ENCODE measurements at regions not wholly inside any gene's neighbourhood (a gene's known extent, or its start where the extent isn't known, plus 50 kb on each side); places are given as distances from the start of the nearest gene placed in this dataset.
"Not testable (repeated sequence)": the region's sequence is repeated elsewhere in the genome, so short reads cannot be mapped to it uniquely, and the experiment has no call there.

GRCh38 chr2:163171786-163172530, 333.4 kb upstream of the KCNH7 start:
- Mint-ChIP-seq H3K27ac (no peak overlapping the region), H3K4me3 (no peak overlapping the region), H3K4me1 (no peaks in the 10 kb centered on the region), H3K36me3 (no peaks in the 10 kb centered on the region), H3K27me3 (peaks cover 5 to 6% (median 5%) of the 10 kb centered on the region in 3 donors), H3K9me3 (peaks cover 0 to 2% (median 0%) of the 10 kb centered on the region in 7 donors)
- no peak for ATAC-seq (ENCODE audit: low read depth in 2 of 2)
- DNase-seq: no peak

DNA sequence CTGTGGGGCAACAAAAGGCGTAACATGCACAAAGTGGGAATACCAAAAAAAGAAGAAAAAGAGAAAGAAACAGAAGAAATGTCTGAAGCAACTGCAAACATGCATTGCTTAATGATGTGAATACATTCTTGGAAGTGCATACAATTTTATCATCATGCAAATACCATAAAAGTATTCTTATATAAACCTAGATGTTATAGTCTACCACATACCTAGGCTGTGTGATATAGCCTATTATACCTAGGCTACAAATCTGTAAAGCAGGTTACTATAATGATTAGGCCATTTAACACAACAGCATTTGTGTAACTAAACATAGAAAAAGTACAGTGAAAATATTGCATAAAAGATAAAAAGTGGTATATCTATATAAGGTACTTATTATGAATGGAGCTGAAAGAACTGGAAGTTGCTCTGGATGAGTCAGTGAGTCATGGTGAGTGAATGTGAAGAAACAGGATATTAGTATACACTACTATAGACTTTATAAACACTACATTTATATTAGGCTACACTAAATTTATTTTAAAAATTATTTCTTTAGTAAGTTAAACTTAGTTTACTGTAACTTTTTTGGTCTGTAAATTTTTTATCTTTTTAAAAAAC, 319.4 kb upstream of the KCNH7 start:
- Mint-ChIP-seq H3K27me3 (peaks cover 0 to 5% (median 4%) of the 10 kb centered on the region in 3 donors), H3K4me1 (no peaks in the 10 kb centered on the region), H3K27ac (no peak overlapping the region), H3K36me3 (no peaks in the 10 kb centered on the region), H3K4me3 (no peak overlapping the region), H3K9me3 (no peaks in the 10 kb centered on the region)
- no peak for ATAC-seq (ENCODE audit: low read depth in 2 of 2)
- DNase-seq: no peak

- no peaks in the 10 kb centered on the region for H3K4me1 Mint-ChIP-seq
- no peak overlapping the region for H3K27ac Mint-ChIP-seq
Observed at GRCh38 chr2:163157411-163157810, 318.8 kb upstream of the KCNH7 start.

GRCh38 chr2:163155925-163156324, 317.4 kb upstream of the KCNH7 start:
- H3K4me1 Mint-ChIP-seq: no peaks in the 10 kb centered on the region
- H3K27ac Mint-ChIP-seq: no peak overlapping the region
- H3K4me3 Mint-ChIP-seq: no peak overlapping the region
- ATAC-seq (ENCODE audit: low read depth in 2 of 2) (no peak), DNase-seq (no peak)
- H3K36me3 Mint-ChIP-seq: no peaks in the 10 kb centered on the region
- H3K27me3 Mint-ChIP-seq: peaks cover 0 to 16% (median 10%) of the 10 kb centered on the region in 3 donors
- no peaks in the 10 kb centered on the region for H3K9me3 Mint-ChIP-seq

More at GRCh38 chr2:163157411-163157810, 318.8 kb upstream of the KCNH7 start:
- H3K27me3 Mint-ChIP-seq: peaks cover 0 to 6% (median 5%) of the 10 kb centered on the region in 3 donors
- ATAC-seq (ENCODE audit: low read depth in 2 of 2) (no peak), DNase-seq (no peak)
- H3K4me3 Mint-ChIP-seq: no peak overlapping the region
- H3K9me3 Mint-ChIP-seq: no peaks in the 10 kb centered on the region
- H3K36me3 Mint-ChIP-seq: no peaks in the 10 kb centered on the region

DNA sequence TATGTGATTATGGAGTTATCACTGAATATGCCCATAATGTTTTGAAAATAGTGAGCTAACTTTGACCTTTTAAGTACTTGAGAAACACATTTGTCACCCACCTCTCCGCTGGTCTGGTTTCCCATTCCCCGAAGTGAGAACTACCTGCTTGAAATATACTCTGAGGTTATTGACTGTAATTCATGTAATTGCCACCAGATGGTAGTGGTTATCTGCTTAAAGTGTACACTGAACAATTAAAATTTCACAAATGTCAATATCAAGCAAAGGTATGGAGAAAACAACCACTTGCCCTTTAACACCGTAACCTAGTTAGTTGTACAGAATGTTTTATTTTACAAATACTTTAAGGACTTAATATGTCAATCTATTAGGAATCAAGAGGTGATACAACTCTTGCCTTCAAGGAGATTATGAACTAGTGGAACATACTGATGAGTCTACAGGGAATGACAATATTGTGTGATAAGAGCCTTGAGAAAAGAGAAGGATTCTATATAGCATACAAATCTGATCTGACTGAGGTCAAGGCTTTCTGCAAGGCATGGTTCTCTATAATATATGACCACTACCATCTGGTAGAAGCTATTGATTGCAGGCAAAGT, 316.8 kb upstream of the KCNH7 start:
- ATAC-seq (ENCODE audit: low read depth in 2 of 2) (peak; percentile 25 to 33), DNase-seq (no peak)
- Mint-ChIP-seq H3K9me3 (no peaks in the 10 kb centered on the region), H3K4me3 (no peak overlapping the region), H3K27ac (no peak overlapping the region), H3K36me3 (no peaks in the 10 kb centered on the region), H3K4me1 (no peaks in the 10 kb centered on the region), H3K27me3 (peaks cover 0 to 16% (median 10%) of the 10 kb centered on the region in 3 donors)

- Mint-ChIP-seq H3K36me3 (no peaks in the 10 kb centered on the region), H3K27ac (no peak overlapping the region), H3K9me3 (peaks cover 0 to 24% (median 6%) of the 10 kb centered on the region in 7 donors), H3K4me1 (no peaks in the 10 kb centered on the region), H3K4me3 (no peak overlapping the region), H3K27me3 (peaks cover 0 to 6% (median 4%) of the 10 kb centered on the region in 3 donors)
- no peak for DNase-seq
- ATAC-seq (ENCODE audit: low read depth in 2 of 2): no peak
Observed at GRCh38 chr2:163142618-163143017, 304.1 kb upstream of the KCNH7 start.

GRCh38 chr2:163138947-163139346, 300.4 kb upstream of the KCNH7 start:
- H3K27ac Mint-ChIP-seq: no peak overlapping the region
- no peak overlapping the region for H3K4me3 Mint-ChIP-seq
- ATAC-seq (ENCODE audit: low read depth in 2 of 2): no peak

DNA sequence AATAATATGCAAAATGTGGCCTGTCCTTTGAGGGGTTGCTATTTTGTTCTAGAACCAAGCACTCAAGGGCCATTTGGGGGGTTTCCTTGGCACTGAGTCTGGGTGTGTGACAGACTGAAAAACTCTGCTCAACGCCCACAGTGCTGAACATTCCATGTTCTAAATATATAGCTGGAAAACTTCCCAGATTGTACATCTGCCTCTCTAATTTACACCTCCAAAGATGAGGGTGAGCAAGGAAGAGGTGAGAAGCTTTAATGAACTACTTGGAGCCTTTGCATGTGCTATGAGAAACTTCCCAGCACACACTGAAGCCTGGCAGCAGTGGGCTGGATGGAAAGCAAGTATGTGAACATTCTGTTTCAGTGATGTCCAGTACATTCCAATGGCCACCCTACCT, 296.7 kb upstream of the KCNH7 start:
- Mint-ChIP-seq H3K4me3 (no peak overlapping the region), H3K9me3 (peaks cover 0 to 5% (median 2%) of the 10 kb centered on the region in 7 donors), H3K27me3 (peaks cover 0 to 6% (median 4%) of the 10 kb centered on the region in 3 donors), H3K27ac (no peak overlapping the region), H3K4me1 (no peaks in the 10 kb centered on the region), H3K36me3 (no peaks in the 10 kb centered on the region)
- DNase-seq: no peak
- ATAC-seq (ENCODE audit: low read depth in 2 of 2): no peak

More at GRCh38 chr2:163138947-163139346, 300.4 kb upstream of the KCNH7 start:
- Mint-ChIP-seq H3K4me1 (no peaks in the 10 kb centered on the region), H3K36me3 (no peaks in the 10 kb centered on the region), H3K9me3 (peaks cover 0 to 5% (median 2%) of the 10 kb centered on the region in 7 donors), H3K27me3 (peaks cover 0 to 6% (median 4%) of the 10 kb centered on the region in 3 donors)
- no peak for DNase-seq

- Mint-ChIP-seq H3K4me1 (no peaks in the 10 kb centered on the region), H3K27me3 (peaks cover 0 to 2% (median 2%) of the 10 kb centered on the region in 3 donors), H3K9me3 (peaks cover 0 to 2% (median under 1%) of the 10 kb centered on the region in 7 donors), H3K36me3 (no peaks in the 10 kb centered on the region), H3K27ac (no peak overlapping the region), H3K4me3 (no peak overlapping the region)
- no peak for ATAC-seq (ENCODE audit: low read depth in 2 of 2)
- DNase-seq: no peak
Observed at GRCh38 chr2:163133602-163134001, 295.0 kb upstream of the KCNH7 start.

GRCh38 chr2:163132850-163133249, 294.3 kb upstream of the KCNH7 start:
- ATAC-seq (ENCODE audit: low read depth in 2 of 2) (no peak), DNase-seq (no peak)
- Mint-ChIP-seq H3K36me3 (no peaks in the 10 kb centered on the region), H3K9me3 (no peaks in the 10 kb centered on the region), H3K27ac (no peak overlapping the region), H3K4me3 (no peak overlapping the region), H3K27me3 (no peaks in the 10 kb centered on the region), H3K4me1 (no peaks in the 10 kb centered on the region)

DNA sequence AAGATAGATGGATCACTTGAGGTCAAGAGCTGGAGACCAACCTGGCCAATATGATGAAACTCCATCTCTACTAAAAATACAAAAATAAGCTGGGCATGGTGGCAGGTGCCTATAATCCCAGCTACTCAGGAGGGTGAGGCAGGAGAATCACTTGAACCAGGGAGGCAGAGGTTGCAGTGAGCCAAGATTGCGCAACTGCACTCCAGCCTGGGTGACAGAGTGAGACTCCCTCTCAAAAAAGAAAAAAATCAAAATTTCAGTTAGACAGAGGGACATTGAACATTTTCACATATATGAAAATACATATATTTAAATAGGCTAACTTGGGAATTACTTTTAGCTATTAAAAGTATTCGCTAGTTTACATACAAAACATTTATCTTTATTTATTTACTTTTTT, 293.6 kb upstream of the KCNH7 start:
- not testable (repeated sequence) for DNase-seq; H3K27ac Mint-ChIP-seq; H3K4me1 Mint-ChIP-seq; H3K9me3 Mint-ChIP-seq; H3K27me3 Mint-ChIP-seq; H3K36me3 Mint-ChIP-seq; ATAC-seq (ENCODE audit: low read depth in 2 of 2); H3K4me3 Mint-ChIP-seq

DNA sequence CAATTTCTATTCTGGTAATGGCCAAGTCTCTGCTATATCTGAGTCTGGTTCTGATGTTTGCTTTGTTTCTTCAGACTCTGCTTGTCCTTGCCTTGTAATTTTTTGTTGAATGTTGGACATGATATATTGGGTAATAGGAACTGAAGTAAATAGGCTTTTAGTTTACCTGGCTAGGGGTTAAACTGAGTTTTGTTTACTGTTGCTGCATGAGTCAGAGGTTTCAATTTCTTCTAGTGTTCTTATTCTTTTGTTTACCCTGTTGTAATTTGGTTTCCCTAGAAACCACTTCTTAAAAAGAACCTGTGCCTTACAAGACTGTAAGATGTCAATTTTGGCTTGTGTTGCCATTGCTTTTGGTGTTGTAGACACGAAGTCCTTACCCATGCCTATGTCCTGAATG, 285.0 kb upstream of the KCNH7 start:
- Mint-ChIP-seq H3K4me1 (no peaks in the 10 kb centered on the region), H3K9me3 (peaks cover 0 to 3% (median 0%) of the 10 kb centered on the region in 7 donors), H3K4me3 (no peak overlapping the region), H3K27me3 (no peaks in the 10 kb centered on the region), H3K36me3 (no peaks in the 10 kb centered on the region), H3K27ac (no peak overlapping the region)
- no peak for DNase-seq
- ATAC-seq (ENCODE audit: low read depth in 2 of 2): no peak

DNA sequence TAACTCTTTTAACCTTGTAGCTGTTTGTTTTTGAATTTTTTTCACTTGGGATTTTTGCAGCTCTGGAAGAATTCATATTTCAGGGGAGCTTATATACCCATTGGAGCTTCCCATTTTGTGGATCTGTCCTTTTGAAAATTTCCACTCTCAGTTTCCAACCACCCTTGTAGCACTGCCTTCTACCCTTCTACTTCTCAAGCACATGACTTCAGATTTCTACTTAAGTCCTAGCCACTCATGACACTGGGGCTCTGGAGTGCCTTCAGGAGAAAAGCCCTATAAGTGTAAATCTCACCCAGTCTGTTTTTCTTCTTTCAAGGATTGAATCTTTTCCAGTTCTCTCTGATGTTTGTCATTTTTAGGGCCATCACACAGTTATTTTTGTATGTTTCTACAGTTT, 283.7 kb upstream of the KCNH7 start:
- DNase-seq: no peak
- H3K27me3 Mint-ChIP-seq: no peaks in the 10 kb centered on the region
- ATAC-seq (ENCODE audit: low read depth in 2 of 2): no peak
- no peak overlapping the region for H3K4me3 Mint-ChIP-seq
- no peaks in the 10 kb centered on the region for H3K36me3 Mint-ChIP-seq
- no peaks in the 10 kb centered on the region for H3K4me1 Mint-ChIP-seq
- H3K9me3 Mint-ChIP-seq: peaks cover 0 to 3% (median 0%) of the 10 kb centered on the region in 7 donors
- H3K27ac Mint-ChIP-seq: no peak overlapping the region

DNA sequence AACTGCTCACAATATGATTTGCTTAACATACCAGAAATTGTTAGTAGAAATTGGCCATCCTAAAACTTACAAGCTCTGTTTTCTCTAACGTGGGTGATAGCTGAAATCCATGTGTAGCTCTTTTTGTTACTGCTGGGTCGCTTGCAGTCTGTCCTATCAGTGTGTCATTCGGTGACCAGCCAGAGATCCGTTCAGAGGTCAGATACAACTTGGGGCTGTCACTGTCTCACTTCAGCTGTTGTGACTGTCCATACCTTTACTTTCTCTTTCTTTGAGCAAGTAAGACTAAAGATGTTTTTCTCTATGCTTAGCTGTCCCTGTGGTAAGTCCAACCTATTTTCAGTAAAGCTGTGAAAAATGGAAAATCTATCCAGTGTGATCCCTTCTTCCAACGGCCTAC, 282.9 kb upstream of the KCNH7 start:
- no peak overlapping the region for H3K4me3 Mint-ChIP-seq
- H3K27ac Mint-ChIP-seq: no peak overlapping the region
- H3K36me3 Mint-ChIP-seq: no peaks in the 10 kb centered on the region
- DNase-seq: no peak
- no peaks in the 10 kb centered on the region for H3K4me1 Mint-ChIP-seq
- no peaks in the 10 kb centered on the region for H3K27me3 Mint-ChIP-seq
- peaks cover 0 to 3% (median 0%) of the 10 kb centered on the region in 7 donors for H3K9me3 Mint-ChIP-seq
- no peak for ATAC-seq (ENCODE audit: low read depth in 2 of 2)

Measured in naive B cell (primary cell).